Gastrocnemius medialis (tissue), 4 donors: ENCODE measurements at regions not wholly inside any gene's neighbourhood (a gene's known extent, or its start where the extent isn't known, plus 50 kb on each side); places are given as distances from the start of the nearest gene placed in this dataset.

Experiments
- POLR2A ChIP-seq, 2 donors: fragments of 450-650 bp; IDR thresholded peaks; one replicate each; pipeline ENCODE4 v1.6.1; 2017; ENCODE audit warnings: antibody characterized with exemption in 2 of 2, mild to moderate bottlenecking in 2 of 2, moderate library complexity in 2 of 2
- TF ChIP-seq, protein P1 (sequence below), 5 experiments: fragments of 450-650 bp in 3 of 5; fragments of 200-600 bp in 2 of 5; sonication (generic) in 2 of 5; IDR thresholded peaks in 4 of 5; conservative IDR thresholded peaks in 1 of 5; 1 replicate in 4 of 5; 2 replicates in 1 of 5; pipeline ENCODE4 v1.5.1; 2016 to 2019; ENCODE audit warnings: antibody characterized with exemption in 5 of 5, mild to moderate bottlenecking in 3 of 5, moderate library complexity in 3 of 5

DNA sequence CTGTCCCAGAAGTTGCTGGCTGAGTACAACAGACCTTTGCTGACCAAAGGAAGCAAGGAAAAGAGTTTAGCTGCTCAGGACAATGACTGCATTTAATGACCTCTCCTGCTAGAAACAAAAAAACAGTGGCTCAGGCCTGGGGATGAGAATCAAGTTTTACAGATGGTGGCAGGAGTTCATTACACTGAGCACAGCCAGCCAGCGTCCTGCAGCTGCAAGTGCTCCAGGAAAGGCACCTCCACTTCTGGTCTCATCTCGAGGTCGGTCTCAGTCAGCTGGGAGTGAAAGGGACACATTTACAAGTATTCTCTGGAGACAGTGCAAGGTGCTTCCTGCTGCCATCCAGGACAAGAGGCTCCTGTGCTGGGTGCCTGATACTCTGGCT, 362.7 kb downstream of the THBS2 start:
- TF ChIP-seq, protein P1, sequence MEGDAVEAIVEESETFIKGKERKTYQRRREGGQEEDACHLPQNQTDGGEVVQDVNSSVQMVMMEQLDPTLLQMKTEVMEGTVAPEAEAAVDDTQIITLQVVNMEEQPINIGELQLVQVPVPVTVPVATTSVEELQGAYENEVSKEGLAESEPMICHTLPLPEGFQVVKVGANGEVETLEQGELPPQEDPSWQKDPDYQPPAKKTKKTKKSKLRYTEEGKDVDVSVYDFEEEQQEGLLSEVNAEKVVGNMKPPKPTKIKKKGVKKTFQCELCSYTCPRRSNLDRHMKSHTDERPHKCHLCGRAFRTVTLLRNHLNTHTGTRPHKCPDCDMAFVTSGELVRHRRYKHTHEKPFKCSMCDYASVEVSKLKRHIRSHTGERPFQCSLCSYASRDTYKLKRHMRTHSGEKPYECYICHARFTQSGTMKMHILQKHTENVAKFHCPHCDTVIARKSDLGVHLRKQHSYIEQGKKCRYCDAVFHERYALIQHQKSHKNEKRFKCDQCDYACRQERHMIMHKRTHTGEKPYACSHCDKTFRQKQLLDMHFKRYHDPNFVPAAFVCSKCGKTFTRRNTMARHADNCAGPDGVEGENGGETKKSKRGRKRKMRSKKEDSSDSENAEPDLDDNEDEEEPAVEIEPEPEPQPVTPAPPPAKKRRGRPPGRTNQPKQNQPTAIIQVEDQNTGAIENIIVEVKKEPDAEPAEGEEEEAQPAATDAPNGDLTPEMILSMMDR (IDR thresholded peaks at IDR 0.05 in 4 of 5, conservative IDR thresholded peaks at IDR 0.05 in 1 of 5), result no peak
- no peak for TF ChIP-seq POLR2A (IDR thresholded peaks at IDR 0.05)
